ENCODE measurements at regions not wholly inside any gene's neighbourhood (a gene's known extent, or its start where the extent isn't known, plus 50 kb on each side); places are given as distances from the start of the nearest gene placed in this dataset.

DNA sequence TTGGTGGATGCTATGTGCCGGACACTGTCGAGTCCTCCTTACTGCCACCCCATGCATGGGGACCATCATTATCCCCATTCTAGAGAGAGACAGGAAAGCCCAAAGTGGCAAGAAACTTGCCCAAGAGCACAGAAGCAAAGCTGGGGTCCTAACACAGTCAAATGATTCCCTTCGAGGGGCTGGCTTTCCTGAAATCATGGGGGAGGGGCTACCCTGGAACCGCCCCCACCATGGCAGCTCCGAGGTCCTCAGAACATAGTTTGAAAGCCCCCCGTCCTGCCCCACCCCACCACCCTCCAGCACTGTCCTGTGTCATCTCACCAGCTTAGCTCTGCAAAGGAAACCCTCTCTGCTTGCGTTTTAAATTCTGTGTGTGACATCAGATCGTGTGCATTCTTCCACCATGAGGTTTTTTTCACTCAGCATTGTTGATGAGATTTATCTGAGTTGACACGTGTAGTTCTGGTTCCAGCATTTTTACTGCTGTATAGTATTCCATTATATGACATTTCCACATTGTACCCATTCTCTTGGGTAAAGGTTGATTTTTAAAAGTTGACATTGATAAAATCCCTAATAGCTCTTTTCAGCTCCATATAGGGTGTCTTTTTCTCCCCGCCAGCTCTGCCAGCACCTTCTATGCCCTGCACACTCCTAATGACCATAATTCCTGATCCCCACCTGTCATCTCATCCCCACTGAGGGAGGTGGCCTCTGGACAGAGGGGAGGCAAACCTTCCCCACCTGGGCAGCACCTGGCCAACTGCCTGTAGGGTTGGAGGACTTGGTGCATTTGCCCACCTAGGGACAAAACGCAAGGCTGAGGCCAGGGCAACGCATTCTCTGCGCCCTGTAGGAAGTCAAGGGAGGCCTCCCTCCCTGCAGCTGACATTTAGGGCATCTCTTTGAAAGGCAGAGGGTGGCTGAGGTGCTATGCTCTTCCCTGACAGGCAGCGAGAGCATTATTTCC, 100.2 kb upstream of the GPR26 start:
- no peak for DNase-seq (ENCODE audit: low read depth in 2 of 3, low spot score in 2 of 3)

DNA sequence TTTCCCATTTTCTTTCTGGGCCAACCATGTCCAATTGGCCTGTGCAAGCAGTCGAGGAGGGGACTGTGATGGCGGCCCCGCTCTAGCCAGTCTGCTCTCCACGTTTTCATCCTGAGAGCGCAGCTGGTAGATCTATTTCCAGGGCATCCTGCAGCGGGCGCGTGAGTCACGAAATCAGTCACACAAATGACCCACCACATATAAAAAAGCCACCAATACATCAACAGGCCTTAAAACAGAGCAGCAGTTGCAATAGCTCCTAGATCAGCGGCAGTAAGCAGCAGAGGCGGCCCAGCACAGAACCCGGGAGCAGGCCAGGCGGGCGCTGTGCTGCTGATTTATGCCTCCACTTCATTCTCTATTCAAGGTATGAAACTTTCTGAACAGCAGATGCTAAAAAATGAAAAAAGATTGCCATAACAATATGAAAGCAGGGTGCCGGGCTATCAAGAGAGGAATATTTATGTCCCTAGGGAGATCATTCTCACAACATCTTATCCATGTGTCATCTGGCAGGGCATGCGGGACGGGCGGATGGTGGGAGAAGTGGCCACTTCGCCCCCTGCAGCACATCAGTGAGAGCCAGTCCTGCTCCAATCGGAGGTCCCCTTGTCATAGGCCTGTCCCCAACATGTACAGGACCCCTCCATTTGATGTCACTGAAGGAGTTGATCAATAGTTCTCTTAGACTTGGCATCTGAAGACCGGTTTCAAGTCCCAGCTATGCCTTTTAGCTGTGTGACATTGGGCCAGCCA, 98.0 kb upstream of the GPR26 start:
- DNase-seq (ENCODE audit: low read depth in 2 of 3, low spot score in 2 of 3): no peak

DNA sequence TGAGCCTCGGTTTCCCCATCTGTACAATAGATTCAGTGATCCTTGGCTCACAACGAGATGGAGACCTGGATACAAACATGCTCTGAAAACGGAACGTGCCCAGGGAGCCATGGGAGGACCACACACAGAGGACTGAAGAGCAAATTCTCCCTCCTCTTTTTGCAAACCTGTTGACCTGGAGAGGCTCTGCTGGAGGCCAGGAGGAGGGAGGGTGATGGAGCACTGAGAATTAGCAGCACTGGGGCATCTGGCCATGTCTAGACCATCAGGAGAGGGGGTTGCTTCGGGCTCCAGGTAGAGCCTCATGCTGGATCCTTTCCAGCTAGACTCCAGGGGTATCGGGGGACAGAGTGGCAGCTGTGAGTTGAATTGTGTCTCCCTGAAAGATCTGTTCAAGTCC, 97.4 kb upstream of the GPR26 start:
- no peak for DNase-seq (ENCODE audit: low read depth in 2 of 3, low spot score in 2 of 3)

DNA sequence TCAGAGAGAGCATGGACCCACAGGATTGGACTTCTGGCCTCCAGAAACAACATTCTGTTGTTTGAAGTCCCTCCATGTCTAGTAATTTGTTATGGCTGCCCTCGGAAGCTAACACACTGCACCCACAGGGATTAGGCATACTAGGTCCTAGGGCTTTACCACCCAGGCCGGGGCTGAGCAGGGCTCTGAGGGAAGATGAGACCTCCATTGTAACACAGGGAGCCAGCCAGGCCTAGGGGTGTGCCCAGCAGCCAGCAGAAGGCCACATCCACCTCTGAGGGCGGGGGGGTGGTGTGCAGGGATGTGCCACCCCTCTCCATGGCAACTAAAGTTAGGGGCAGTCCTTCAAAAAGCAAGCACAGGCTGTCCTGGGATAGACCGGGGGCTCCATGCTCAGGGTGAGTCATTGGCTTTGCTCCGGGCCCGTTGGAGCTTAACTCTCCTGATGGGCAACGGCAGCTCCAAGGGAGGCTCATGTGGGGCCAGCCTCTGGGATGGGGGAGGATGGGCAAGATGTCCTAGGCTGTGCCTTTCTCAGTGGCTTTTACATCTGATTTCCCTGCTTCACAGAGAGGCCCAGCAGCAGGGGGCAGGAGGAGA, 96.6 kb upstream of the GPR26 start:
- no peak for DNase-seq (ENCODE audit: low read depth in 2 of 3, low spot score in 2 of 3)

DNA sequence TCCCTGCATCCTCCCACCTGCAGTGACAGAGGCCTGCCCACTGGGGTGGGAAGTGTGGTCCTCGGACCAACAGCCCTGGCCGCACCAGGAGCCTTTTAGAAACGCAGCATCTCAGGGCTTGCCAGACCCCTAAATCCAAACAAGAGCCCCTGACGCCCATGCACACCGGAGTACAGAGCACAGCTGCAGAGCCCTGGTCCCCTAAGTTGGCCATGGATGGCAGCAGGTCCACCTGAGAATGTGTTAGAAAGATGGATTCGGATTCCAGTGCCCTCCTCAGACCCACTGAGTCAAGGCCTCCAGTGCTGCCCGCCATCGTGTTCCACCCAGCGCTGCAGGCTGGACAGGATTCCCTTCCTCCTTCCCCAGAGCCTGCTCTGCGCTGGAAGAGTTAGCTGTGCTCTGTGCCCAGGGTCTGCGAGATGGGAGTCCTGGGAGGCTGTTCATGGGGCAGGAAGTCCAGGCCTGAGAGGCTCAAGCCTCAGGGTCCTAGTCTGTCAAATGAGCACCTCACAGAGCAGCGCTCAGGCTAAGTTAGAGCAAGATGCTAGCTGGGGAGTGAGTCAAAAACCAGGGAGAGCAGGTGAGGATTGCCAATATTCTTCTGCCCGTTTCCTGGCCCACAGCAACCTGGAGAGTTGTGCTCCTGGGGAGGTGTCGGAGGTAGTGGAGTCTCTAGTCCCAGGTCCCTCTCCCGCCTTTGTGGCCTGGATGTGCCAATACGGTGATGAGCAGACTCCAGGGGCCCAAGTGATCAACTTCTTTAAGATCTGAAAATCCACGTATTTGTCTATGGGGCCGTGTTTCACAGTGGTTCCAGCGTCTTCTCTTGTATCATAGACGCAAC, 95.9 kb upstream of the GPR26 start:
- DNase-seq (ENCODE audit: low read depth in 2 of 3, low spot score in 2 of 3): no peak

DNA sequence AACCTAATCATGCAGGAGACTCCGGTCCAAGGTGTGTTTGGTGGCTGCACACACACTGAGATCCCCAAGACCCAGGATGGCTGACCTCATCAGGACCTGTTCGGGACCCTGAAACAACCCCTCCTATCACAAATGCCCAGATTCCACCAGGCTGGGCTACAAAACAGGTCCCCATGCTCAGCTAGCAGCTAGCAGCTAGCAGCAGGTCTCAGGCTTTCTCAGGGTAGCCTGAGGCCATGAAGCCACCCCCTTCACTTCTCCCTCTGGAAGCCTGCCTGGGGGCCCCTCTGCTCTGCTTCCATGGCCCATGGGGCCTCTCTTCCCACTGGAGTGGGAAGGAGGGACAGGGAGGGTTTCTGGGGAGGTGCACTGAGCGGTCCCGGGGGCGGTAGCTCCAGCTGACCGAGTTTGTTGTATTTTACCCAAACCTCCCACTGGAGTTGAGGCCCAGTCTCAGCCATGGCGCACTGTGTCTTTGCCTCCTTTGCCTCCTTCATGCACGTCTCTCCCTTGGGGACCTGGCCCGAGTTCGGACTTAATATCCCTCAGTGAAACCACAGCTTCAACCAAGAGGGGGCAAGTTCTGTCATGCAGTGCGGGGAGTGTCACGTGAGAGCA, 95.1 kb upstream of the GPR26 start:
- DNase-seq (ENCODE audit: low read depth in 2 of 3, low spot score in 2 of 3): no peak

DNA sequence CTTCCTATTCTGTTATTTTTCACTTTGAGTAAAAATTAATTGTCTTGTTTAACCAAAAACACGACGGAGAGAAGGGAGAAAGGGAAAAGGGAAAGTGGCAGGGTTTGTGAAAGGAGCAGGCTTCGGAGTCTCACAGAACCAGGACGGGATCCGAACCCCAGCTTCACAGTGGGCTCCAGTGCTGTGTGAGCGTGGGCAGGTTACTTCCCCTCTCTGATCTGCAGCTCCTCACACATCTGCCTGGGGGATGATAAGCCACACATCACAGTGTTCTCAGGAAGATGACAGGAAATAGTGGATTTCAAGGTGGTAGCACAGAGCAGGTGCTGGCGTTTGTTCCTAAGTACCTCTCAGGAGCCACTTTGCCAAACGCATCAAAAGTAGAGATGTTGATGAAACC, 94.2 kb upstream of the GPR26 start:
- no peak for DNase-seq (ENCODE audit: low read depth in 2 of 3, low spot score in 2 of 3)

DNA sequence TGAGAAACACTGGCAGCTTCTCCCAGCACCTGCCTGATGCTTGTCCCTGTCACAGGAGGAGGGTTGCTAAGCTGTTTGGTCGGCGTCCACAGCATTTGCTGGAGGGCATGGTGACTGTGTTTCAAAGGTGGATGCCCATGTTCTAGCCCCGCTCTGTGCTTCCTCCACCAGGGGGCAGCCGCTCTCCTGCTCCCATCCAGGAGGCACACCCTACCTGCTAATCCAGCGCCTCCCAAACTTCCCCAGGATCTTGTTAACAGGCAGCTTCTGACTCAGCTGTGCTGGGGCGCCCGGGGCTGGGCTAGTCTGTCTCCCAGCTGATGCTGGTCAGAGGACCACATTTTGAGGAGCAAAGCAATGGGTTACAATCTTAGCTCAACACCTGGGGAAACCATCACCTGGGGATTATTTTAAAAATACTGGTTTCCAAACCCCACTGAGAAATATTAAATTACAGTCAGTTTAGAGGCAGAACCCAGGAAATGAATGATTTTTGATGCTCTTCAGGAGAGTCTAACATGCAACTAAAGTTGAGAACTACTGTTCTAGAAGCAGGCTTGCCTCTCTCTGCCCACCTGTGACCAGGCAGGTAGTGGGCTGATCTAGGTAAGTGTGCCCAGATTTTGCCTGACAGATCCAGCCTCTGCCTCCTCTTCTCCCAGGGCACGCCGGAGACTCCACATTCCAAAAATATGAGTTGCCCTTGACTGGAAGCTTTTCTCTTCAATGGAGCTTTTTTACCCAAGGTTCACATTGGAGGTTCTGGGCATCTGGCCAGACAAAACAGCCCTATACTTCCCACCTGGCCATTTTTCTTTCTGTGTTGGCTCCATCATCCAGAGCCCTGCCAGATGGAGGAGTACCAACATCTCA, 92.7 kb upstream of the GPR26 start:
- DNase-seq (ENCODE audit: low read depth in 2 of 3, low spot score in 2 of 3): peak in 2 of 3 donors; percentile 25 to 48

DNA sequence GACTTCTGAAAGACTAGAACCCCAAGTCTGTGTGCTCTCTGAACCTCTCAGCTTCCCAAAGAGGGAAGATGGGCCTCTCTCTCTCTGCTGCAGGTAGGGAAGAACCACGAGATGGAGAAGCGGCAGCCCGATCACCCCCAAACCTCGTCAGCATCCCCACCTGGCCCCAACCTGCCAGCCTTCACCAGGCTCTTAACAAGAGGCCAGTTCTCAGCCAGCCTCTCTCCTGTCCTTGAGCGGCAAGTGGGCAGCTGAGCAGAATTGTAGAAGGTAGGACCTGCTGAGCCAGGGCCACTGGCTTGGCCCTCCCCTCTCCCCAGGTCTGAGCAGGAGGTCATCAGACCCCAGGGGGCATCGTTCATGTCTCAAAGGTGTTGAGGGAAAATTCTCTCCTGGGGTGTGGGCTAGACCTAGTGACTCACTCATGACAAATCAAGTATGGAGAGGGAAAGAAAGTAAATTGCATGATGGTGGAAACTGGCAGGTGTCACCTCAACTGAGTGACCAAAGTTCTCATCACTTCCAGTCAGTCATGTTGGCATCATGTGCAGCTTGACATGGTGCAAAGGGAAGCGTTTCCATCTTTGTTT, 92.0 kb upstream of the GPR26 start:
- DNase-seq (ENCODE audit: low read depth in 2 of 3, low spot score in 2 of 3): no peak

DNA sequence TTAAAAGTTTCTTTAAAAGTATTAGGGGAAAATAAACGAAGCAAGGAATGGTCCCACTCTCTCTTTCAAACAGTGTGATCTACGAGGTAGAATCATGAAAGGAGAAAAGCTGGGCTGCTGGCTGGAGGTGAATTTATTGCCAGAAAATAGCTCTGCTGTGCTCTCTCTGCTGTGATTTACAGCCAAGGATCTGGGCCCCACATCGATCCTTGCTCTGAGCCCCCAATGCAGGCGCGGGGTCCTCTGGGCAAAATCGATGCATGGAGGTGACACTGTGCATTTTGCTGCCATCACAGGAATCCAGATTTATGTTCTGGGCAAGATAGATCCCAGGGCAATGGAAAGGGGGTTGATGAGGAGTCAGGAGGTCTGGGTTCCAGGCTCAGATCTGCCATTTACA, 91.0 kb upstream of the GPR26 start:
- no peak for DNase-seq (ENCODE audit: low read depth in 2 of 3, low spot score in 2 of 3)

DNA sequence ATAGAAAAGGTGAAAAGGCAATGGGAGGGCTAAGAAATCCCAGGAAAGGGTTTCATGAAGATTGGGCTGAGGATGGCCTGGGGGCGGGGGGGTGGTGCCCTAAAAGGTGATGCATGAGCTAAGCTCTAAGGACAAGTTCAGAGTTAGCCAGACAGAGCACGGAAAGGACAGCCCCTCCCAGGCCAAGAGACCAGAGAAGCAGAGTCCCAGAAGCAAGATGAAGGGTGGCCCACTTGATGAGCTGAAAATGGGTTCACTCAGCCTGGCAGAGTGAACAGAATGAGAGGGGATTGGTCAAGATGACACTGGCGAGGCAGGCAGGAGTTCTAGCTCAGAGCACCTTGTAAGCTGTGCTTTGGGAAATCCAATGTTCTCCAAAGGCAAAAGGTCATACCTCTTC, 89.4 kb upstream of the GPR26 start:
- DNase-seq (ENCODE audit: low read depth in 2 of 3, low spot score in 2 of 3): no peak

DNA sequence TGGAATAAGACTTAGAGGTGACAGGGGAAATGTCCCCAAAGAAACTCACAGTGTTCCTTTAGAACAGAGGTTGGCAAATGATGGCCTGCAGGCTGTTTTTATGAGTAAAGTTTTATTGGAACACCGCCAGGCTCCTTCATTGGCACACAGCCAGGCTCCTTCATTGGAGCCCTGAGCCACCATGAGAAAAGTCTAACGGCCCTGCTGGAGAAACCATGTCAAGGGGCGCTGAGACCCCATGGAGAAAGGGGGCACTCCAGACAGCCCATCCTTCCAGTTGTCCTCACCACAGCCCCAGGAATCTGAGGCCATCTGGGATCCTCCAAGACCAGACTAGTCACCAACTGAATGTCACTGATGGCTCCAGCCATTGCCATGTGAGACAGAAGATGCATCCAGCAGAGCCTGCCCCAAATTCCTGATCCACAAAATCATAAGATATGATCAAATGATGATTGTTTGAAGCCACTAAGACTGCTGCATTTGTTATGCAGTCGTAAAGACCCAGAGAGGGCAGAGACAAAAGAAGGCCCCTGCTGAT, 88.2 kb upstream of the GPR26 start:
- DNase-seq (ENCODE audit: low read depth in 2 of 3, low spot score in 2 of 3): no peak

DNA sequence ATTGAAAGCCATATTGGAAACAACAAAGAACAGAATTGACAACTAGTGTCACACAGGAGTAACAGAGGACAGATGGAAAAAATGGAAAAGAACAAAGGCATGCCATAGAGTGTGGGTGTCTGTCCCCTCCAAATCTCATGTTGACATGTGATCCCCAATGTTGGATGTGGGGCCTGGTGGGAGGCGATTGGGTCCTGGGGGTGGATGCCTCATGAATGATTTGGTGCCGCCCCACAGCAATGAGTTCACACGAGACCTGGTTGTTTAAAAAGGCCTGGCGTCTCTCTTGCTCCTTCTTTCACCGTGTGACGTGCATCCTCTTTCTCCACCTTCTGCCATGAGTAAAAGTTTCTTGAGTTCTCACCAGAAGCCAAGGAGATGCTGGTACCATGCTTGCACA, 87.4 kb upstream of the GPR26 start:
- no peak for DNase-seq (ENCODE audit: low read depth in 2 of 3, low spot score in 2 of 3)

DNA sequence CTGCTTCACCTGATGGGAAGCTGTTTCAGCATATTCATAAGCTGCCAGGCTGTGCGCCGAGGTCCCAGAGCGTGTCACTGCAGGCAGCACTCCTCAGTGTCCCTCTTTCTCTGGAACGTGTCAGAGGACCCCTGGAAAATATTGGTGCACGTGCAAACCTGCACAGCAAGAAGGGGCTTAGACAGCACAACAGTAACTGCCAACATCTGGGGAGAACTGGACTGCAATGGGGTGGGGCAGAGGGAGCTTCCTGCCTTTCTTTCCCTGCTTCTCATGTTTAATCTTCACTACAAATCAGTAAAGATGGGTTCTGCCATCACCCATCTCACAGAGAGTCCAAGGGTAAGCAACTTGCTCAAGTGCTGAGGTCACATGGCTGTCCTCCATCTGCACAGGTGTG, 86.5 kb upstream of the GPR26 start:
- DNase-seq (ENCODE audit: low read depth in 2 of 3, low spot score in 2 of 3): no peak

DNA sequence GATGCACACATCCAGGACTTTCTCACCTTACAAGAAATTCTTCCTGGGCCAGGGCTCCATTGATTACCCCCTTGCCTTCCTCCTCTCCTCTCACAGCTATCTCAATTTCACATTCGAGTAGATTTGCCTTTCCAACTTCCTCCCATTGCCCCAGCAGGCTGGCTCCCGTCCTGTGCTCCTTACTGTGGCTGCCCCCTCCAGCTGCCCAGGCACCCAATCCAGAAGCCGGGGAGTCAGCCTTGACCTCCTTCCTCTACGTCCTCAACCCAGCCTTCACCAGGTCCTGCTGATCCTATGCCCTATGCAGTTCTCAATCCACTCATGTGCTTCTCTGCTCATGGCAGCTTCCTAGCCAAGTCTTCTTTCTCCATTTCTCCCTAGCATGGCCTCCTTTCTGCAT, 85.7 kb upstream of the GPR26 start:
- DNase-seq (ENCODE audit: low read depth in 2 of 3, low spot score in 2 of 3): no peak

DNA sequence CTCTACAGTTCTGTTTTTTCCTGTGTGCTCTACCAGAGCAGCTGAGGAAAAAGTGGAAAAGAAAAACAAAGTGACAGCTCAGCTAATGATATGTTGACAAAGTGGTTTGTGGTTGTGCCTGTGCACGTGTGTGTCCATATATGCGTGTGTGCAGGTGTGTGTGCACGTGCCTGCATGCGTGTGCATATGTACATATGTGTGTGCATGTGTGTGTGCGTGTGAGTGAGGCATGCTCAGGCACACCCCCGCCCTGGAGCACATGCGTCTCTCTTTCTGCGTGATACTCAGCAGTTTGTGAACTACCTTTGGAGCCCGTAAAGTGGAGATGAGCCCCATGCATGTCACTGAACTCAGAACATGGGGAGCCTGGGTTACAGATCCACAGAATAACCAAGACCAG, 84.5 kb upstream of the GPR26 start:
- no peak for DNase-seq (ENCODE audit: low read depth in 2 of 3, low spot score in 2 of 3)

DNA sequence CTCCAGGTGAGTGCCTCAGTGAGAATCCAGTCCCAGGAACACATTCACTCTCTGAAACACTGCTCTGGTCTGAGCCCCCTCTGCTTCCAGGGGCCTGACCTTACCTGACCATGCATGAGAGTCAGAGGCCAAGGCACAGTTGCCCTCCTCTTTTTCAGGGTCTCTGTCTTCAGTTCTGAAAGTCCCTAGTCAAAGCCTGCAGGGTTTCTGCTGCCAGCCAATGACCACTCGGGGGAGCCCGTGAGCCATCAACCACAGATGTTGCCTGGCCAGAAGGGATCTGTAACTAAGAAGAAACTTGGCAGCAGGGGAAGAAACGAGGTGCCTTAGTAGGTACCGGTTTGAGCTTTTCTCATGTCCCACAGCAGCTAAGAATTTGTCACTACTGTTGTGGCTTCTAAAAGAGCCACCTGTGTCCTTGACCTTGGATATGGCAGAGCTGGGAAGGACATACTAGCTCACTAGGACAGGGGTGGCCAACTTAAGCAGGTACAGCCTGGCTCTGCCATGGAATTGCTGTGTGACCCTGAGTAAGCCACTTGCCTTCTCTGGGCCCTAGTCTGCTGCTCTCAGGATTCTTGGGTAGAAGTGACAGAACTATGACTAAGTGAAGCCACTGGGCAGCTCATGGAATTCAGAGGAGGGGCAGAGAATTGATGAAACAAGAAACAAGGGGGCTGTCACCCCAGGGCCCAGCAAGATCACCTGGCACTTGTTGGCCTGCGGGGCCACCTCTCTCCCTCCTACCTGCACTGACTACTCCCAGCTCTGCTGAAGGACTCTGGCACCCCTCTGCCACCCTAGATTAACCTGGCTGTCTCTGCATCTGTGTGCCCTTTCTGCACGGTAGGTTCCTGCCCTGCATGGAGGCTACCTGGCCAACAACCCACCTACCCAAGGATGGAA, 83.8 kb upstream of the GPR26 start:
- DNase-seq (ENCODE audit: low read depth in 2 of 3, low spot score in 2 of 3): peak; percentile 9 to 86 (median 59)
